HUDEP-2 (cell line): ENCODE measurements at regions not wholly inside any gene's neighbourhood (a gene's known extent, or its start where the extent isn't known, plus 50 kb on each side); places are given as distances from the start of the nearest gene placed in this dataset.
"Not testable (repeated sequence)": the region's sequence is repeated elsewhere in the genome, so short reads cannot be mapped to it uniquely, and the experiment has no call there.

Source experiments
- DNase-seq, 76 experiments: peaks; one replicate each; lab custom pipeline; 2025; ENCODE audit not compliant: unreplicated experiment in 76 of 76; lab: John Stamatoyannopoulos, UW

- no peak for DNase-seq
Measured at GRCh38 chr3:159668461-159668860, 320.2 kb upstream of the IL12A start.

- no peak for DNase-seq
Measured at GRCh38 chr3:159668990-159669476, 319.6 kb upstream of the IL12A start.

GRCh38 chr3:159669766-159670165 is 318.9 kb upstream of the IL12A start:
- no peak for DNase-seq

GRCh38 chr3:159672728-159673688 is 315.6 kb upstream of the IL12A start:
- no peak for DNase-seq

- DNase-seq: no peak
Measured at GRCh38 chr3:159674583-159674982, 314.1 kb upstream of the IL12A start.

GRCh38 chr3:159675285-159675684 is 313.4 kb upstream of the IL12A start:
- no peak for DNase-seq

- no peak for DNase-seq
Measured at GRCh38 chr3:159679900-159680299, 308.7 kb upstream of the IL12A start.

- not testable (repeated sequence) for DNase-seq
Measured at GRCh38 chr3:159681717-159682116, 306.9 kb upstream of the IL12A start.

- DNase-seq: no peak
Measured at GRCh38 chr3:159685801-159686200, 302.8 kb upstream of the IL12A start.

- no peak for DNase-seq
Measured at GRCh38 chr3:159693226-159693625, 295.4 kb upstream of the IL12A start.

- no peak for DNase-seq
Measured at GRCh38 chr3:159711560-159712333, 276.9 kb upstream of the IL12A start.

GRCh38 chr3:159721324-159721723 is 267.3 kb upstream of the IL12A start:
- no peak for DNase-seq

- no peak for DNase-seq
Measured at GRCh38 chr3:159723295-159723694, 265.3 kb upstream of the IL12A start.

- no peak for DNase-seq
Measured at GRCh38 chr3:159724627-159725026, 264.0 kb upstream of the IL12A start.

- no peak for DNase-seq
Measured at GRCh38 chr3:159726231-159726964, 262.2 kb upstream of the IL12A start.

GRCh38 chr3:159727506-159727905 is 261.1 kb upstream of the IL12A start:
- no peak for DNase-seq

- no peak for DNase-seq
Measured at GRCh38 chr3:159731254-159731653, 257.4 kb upstream of the IL12A start.

GRCh38 chr3:159732172-159733111 is 256.2 kb upstream of the IL12A start:
- DNase-seq: no peak

- DNase-seq: no peak
Measured at GRCh38 chr3:159733194-159733860, 255.3 kb upstream of the IL12A start.
